Fibroblast of the aortic adventitia (primary cell): ENCODE measurements at regions not wholly inside any gene's neighbourhood (a gene's known extent, or its start where the extent isn't known, plus 50 kb on each side); places are given as distances from the start of the nearest gene placed in this dataset.
"Not testable (repeated sequence)": the region's sequence is repeated elsewhere in the genome, so short reads cannot be mapped to it uniquely, and the experiment has no call there.

Source experiments
- DNase-seq: peaks from one replicate; pipeline ENCODE4 v3.0.0-alpha.2; 2010; ENCODE audit warnings: low read depth
- H3K4me3 ChIP-seq: 2 replicates; pipeline ENCODE4 v1.5.1; 2011; ENCODE audit warnings: low read depth, mild to moderate bottlenecking, control low read depth, low read length, moderate library complexity
- CTCF ChIP-seq: IDR thresholded peaks from 2 replicates; pipeline ENCODE4 v1.5.1; 2011; ENCODE audit warnings: mild to moderate bottlenecking, low read length, control low read depth, inconsistent platforms; ENCODE audit not compliant: insufficient read depth

- H3K4me3 ChIP-seq = no peak overlapping the region
- no peak for DNase-seq
- TF ChIP-seq CTCF = no peak
These were observed 77.8 kb upstream of the PIP4K2A start for GRCh38 chr10:22792161-22792560.

GRCh38 chr10:22791665-22792064, 77.3 kb upstream of the PIP4K2A start:
- no peak for TF ChIP-seq CTCF
- DNase-seq = no peak
- no peak overlapping the region for H3K4me3 ChIP-seq

GRCh38 chr10:22784668-22785067, 70.3 kb upstream of the PIP4K2A start:
- DNase-seq = no peak
- no peak overlapping the region for H3K4me3 ChIP-seq
- no peak for TF ChIP-seq CTCF

GRCh38 chr10:22783807-22784206, 69.4 kb upstream of the PIP4K2A start:
- no peak for DNase-seq
- no peak for TF ChIP-seq CTCF
- no peak overlapping the region for H3K4me3 ChIP-seq

GRCh38 chr10:22780474-22780885, 66.1 kb upstream of the PIP4K2A start:
- peak; percentile 10 for DNase-seq
- no peak overlapping the region for H3K4me3 ChIP-seq
- TF ChIP-seq CTCF = no peak

- H3K4me3 ChIP-seq = no peak overlapping the region
- no peak for TF ChIP-seq CTCF
- no peak for DNase-seq
These were observed 65.1 kb upstream of the PIP4K2A start for GRCh38 chr10:22779331-22780019.

- no peak for DNase-seq
- no peak overlapping the region for H3K4me3 ChIP-seq
- no peak for TF ChIP-seq CTCF
These were observed 59.7 kb upstream of the PIP4K2A start for GRCh38 chr10:22774102-22774501.

- DNase-seq, H3K4me3 ChIP-seq: not testable (repeated sequence)
These were observed 57.3 kb upstream of the PIP4K2A start for GRCh38 chr10:22771631-22772030.
